Loucy (cell line): ENCODE measurements at regions not wholly inside any gene's neighbourhood (a gene's known extent, or its start where the extent isn't known, plus 50 kb on each side); places are given as distances from the start of the nearest gene placed in this dataset.

Source experiments
- EZH2phosphoT487 ChIP-seq: fragments of 200-600 bp; IDR thresholded peaks from 2 replicates; pipeline ENCODE4 v1.6.1; 2018; ENCODE audit warnings: antibody characterized with exemption, mild to moderate bottlenecking, moderate library complexity, borderline replicate concordance
- TF ChIP-seq, protein P1 (sequence below): fragments of 200-600 bp; sonication (generic); conservative IDR thresholded peaks from 2 replicates; pipeline ENCODE4 v1.5.1; 2014; ENCODE audit warnings: mild to moderate bottlenecking, antibody characterized with exemption, low read length

DNA sequence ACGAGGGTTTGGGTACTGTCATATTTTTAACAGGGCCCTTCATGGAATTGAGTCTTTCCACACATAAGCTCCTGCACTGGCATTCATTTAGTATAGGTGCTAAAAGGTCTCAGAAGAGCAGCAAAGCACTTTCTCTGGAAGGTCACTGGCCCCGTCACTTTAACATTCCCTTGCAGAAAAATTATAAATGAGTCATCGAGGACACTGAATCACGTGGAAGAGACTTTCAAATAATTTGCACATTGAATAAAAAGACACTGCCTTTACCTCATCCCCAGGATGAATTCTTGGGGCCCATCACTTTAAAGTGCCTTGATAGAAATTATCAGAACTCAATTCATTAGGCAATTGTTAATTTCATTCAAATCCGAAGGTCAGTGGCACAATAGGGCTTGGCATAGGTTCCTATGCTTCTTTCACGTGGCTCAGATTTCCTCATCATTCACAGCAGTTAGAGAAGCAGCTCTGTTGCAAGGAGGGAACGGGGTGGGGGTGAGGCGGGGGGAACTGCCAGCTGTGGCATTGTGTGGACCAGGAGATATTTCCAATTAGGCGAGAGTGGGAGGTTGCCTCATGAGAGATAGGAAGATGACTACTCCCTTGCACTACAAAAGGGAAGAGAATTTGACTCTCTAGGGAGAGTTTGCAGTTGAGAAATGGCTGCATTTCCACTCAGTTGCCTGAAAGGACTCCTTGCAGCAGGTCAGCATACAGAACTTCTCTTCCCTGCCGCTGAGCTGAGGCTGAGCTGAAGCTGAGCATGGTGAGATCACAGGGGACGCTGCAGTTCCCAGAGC, 86.3 kb upstream of the NPAS2 start:
- TF ChIP-seq, protein P1, sequence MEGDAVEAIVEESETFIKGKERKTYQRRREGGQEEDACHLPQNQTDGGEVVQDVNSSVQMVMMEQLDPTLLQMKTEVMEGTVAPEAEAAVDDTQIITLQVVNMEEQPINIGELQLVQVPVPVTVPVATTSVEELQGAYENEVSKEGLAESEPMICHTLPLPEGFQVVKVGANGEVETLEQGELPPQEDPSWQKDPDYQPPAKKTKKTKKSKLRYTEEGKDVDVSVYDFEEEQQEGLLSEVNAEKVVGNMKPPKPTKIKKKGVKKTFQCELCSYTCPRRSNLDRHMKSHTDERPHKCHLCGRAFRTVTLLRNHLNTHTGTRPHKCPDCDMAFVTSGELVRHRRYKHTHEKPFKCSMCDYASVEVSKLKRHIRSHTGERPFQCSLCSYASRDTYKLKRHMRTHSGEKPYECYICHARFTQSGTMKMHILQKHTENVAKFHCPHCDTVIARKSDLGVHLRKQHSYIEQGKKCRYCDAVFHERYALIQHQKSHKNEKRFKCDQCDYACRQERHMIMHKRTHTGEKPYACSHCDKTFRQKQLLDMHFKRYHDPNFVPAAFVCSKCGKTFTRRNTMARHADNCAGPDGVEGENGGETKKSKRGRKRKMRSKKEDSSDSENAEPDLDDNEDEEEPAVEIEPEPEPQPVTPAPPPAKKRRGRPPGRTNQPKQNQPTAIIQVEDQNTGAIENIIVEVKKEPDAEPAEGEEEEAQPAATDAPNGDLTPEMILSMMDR = no peak
- no peak for TF ChIP-seq EZH2phosphoT487
